ENCODE measurements at regions not wholly inside any gene's neighbourhood (a gene's known extent, or its start where the extent isn't known, plus 50 kb on each side); places are given as distances from the start of the nearest gene placed in this dataset.

- ChIA-PET POLR2A (no interaction called here), CTCF (no interaction called here)
- H3K4me3 ChIP-seq (ENCODE audit: control insufficient read depth in 1 of 2, extremely low read depth in 1 of 2, low read length in 1 of 2), result no peak overlapping the region
- H3K9me3 ChIP-seq, result no peaks in the 10 kb centered on the region
- no peaks in the 10 kb centered on the region for H3K36me3 ChIP-seq (ENCODE audit: control insufficient read depth in 2 of 2, extremely low read depth in 1 of 2, insufficient read depth in 1 of 2, low read length in 1 of 2)
- Mint-ChIP-seq H3K4me1 (no peaks in the 10 kb centered on the region), H3K4me3 (no peak overlapping the region), H3K27ac (no peak overlapping the region), H3K27me3 (peaks cover 8 to 11% of the 10 kb centered on the region in 2 donors), H3K9me3 (no peaks in the 10 kb centered on the region), H3K36me3 (no peaks in the 10 kb centered on the region)
- 86% methylated on average over 6 of the region's 7 CpGs for WGBS (ENCODE audit: insufficient coverage)
- DNase-seq (no peak), ATAC-seq (replicated peaks in 1 of 4) (no peak)
- H3K27me3 ChIP-seq (replicated peaks in 1 of 2; ENCODE audit: control insufficient read depth in 2 of 2, extremely low read depth in 1 of 2, insufficient read depth in 2 of 2, low read length in 1 of 2), result peaks cover 0 to 16% of the 10 kb centered on the region in 2 experiments
- no peak overlapping the region for H3K27ac ChIP-seq (ENCODE audit: low read length)
- H3K4me1 ChIP-seq (ENCODE audit: control insufficient read depth in 1 of 2, extremely low read depth in 1 of 2, insufficient read depth in 2 of 2, low read length in 2 of 2), result no peaks in the 10 kb centered on the region
Observed at GRCh38 chr11:116175707-116176106, 597.1 kb downstream of the BUD13 start.

GRCh38 chr11:116173941-116174911 lies 598.6 kb downstream of the BUD13 start:
- H3K4me1 ChIP-seq (ENCODE audit: control insufficient read depth in 1 of 2, extremely low read depth in 1 of 2, insufficient read depth in 2 of 2, low read length in 2 of 2), result no peaks in the 10 kb centered on the region
- Mint-ChIP-seq H3K36me3 (no peaks in the 10 kb centered on the region), H3K4me3 (no peak overlapping the region), H3K27me3 (peaks cover 10 to 11% of the 10 kb centered on the region in 2 donors), H3K27ac (no peak overlapping the region), H3K9me3 (no peaks in the 10 kb centered on the region), H3K4me1 (no peaks in the 10 kb centered on the region)
- no peak for DNase-seq
- peaks cover 0 to 18% of the 10 kb centered on the region in 2 experiments for H3K27me3 ChIP-seq (replicated peaks in 1 of 2; ENCODE audit: control insufficient read depth in 2 of 2, extremely low read depth in 1 of 2, insufficient read depth in 2 of 2, low read length in 1 of 2)
- WGBS (ENCODE audit: insufficient coverage), result 36% methylated on average over 14 of the region's 20 CpGs
- no peak for ATAC-seq (replicated peaks in 1 of 4)
- CTCF ChIA-PET, result no interaction called here
- H3K4me3 ChIP-seq (ENCODE audit: control insufficient read depth in 1 of 2, extremely low read depth in 1 of 2, low read length in 1 of 2), result no peak overlapping the region
- H3K9me3 ChIP-seq, result no peaks in the 10 kb centered on the region
- no peak overlapping the region for H3K27ac ChIP-seq (ENCODE audit: low read length)
- H3K36me3 ChIP-seq (ENCODE audit: control insufficient read depth in 2 of 2, extremely low read depth in 1 of 2, insufficient read depth in 1 of 2, low read length in 1 of 2), result no peaks in the 10 kb centered on the region
- POLR2A ChIA-PET, result no interaction called here

GRCh38 chr11:116173506-116173905 lies 599.3 kb downstream of the BUD13 start:
- H3K9me3 Mint-ChIP-seq, result no peaks in the 10 kb centered on the region
- CTCF ChIA-PET, result no interaction called here

GRCh38 chr11:116172851-116173250 lies 599.9 kb downstream of the BUD13 start:
- Mint-ChIP-seq H3K4me1 (no peaks in the 10 kb centered on the region), H3K27me3 (peaks cover 10 to 15% of the 10 kb centered on the region in 2 donors), H3K27ac (no peak overlapping the region), H3K36me3 (no peaks in the 10 kb centered on the region), H3K9me3 (no peaks in the 10 kb centered on the region), H3K4me3 (no peak overlapping the region)
- no peak overlapping the region for H3K4me3 ChIP-seq (ENCODE audit: control insufficient read depth in 1 of 2, extremely low read depth in 1 of 2, low read length in 1 of 2)
- WGBS (ENCODE audit: insufficient coverage), result 27% methylated on average over 2 of the region's 2 CpGs
- ChIA-PET CTCF (no interaction called here), POLR2A (no interaction called here)
- no peak overlapping the region for H3K27ac ChIP-seq (ENCODE audit: low read length)
- peaks cover 0 to 22% of the 10 kb centered on the region in 2 experiments for H3K27me3 ChIP-seq (replicated peaks in 1 of 2; ENCODE audit: control insufficient read depth in 2 of 2, extremely low read depth in 1 of 2, insufficient read depth in 2 of 2, low read length in 1 of 2)
- DNase-seq, result no peak
- H3K4me1 ChIP-seq (ENCODE audit: control insufficient read depth in 1 of 2, extremely low read depth in 1 of 2, insufficient read depth in 2 of 2, low read length in 2 of 2), result no peaks in the 10 kb centered on the region
- no peak for ATAC-seq (replicated peaks in 1 of 4)
- H3K36me3 ChIP-seq (ENCODE audit: control insufficient read depth in 2 of 2, extremely low read depth in 1 of 2, insufficient read depth in 1 of 2, low read length in 1 of 2), result no peaks in the 10 kb centered on the region
- no peaks in the 10 kb centered on the region for H3K9me3 ChIP-seq

More at GRCh38 chr11:116173506-116173905, 599.3 kb downstream of the BUD13 start:
- Histone ChIP-seq H3K9me3 (no peaks in the 10 kb centered on the region), H3K4me3 (ENCODE audit: control insufficient read depth in 1 of 2, extremely low read depth in 1 of 2, low read length in 1 of 2) (no peak overlapping the region), H3K36me3 (ENCODE audit: control insufficient read depth in 2 of 2, extremely low read depth in 1 of 2, insufficient read depth in 1 of 2, low read length in 1 of 2) (no peaks in the 10 kb centered on the region), H3K27me3 (replicated peaks in 1 of 2; ENCODE audit: control insufficient read depth in 2 of 2, extremely low read depth in 1 of 2, insufficient read depth in 2 of 2, low read length in 1 of 2) (peaks cover 0 to 18% of the 10 kb centered on the region in 2 experiments), H3K4me1 (ENCODE audit: control insufficient read depth in 1 of 2, extremely low read depth in 1 of 2, insufficient read depth in 2 of 2, low read length in 2 of 2) (no peaks in the 10 kb centered on the region), H3K27ac (ENCODE audit: low read length) (no peak overlapping the region)
- no peak overlapping the region for H3K4me3 Mint-ChIP-seq
- H3K27me3 Mint-ChIP-seq, result peaks cover 10 to 15% of the 10 kb centered on the region in 2 donors
- no peaks in the 10 kb centered on the region for H3K4me1 Mint-ChIP-seq
- ATAC-seq (replicated peaks in 1 of 4), result no peak
- H3K27ac Mint-ChIP-seq, result no peak overlapping the region
- no peaks in the 10 kb centered on the region for H3K36me3 Mint-ChIP-seq
- POLR2A ChIA-PET, result no interaction called here
- WGBS (ENCODE audit: insufficient coverage), result 86% methylated on average over 3 of the region's 4 CpGs
- no peak for DNase-seq

- H3K27ac ChIP-seq (ENCODE audit: low read length), result no peak overlapping the region
- peaks cover 0 to 26% of the 10 kb centered on the region in 2 experiments for H3K27me3 ChIP-seq (replicated peaks in 1 of 2; ENCODE audit: control insufficient read depth in 2 of 2, extremely low read depth in 1 of 2, insufficient read depth in 2 of 2, low read length in 1 of 2)
- no peak overlapping the region for H3K4me3 ChIP-seq (ENCODE audit: control insufficient read depth in 1 of 2, extremely low read depth in 1 of 2, low read length in 1 of 2)
- ChIA-PET CTCF (no interaction called here), POLR2A (no interaction called here)
- H3K36me3 Mint-ChIP-seq, result no peaks in the 10 kb centered on the region
- H3K36me3 ChIP-seq (ENCODE audit: control insufficient read depth in 2 of 2, extremely low read depth in 1 of 2, insufficient read depth in 1 of 2, low read length in 1 of 2), result no peaks in the 10 kb centered on the region
- no peaks in the 10 kb centered on the region for H3K9me3 Mint-ChIP-seq
- WGBS (ENCODE audit: insufficient coverage), result 63% methylated on average over 3 of the region's 3 CpGs
- H3K27me3 Mint-ChIP-seq, result peaks cover 9 to 15% of the 10 kb centered on the region in 2 donors
- H3K27ac Mint-ChIP-seq, result no peak overlapping the region
- ATAC-seq (replicated peaks in 1 of 4) (no peak), DNase-seq (peak in 1 of 35 experiments; percentile 5)
- no peaks in the 10 kb centered on the region for H3K9me3 ChIP-seq
- H3K4me1 Mint-ChIP-seq, result no peaks in the 10 kb centered on the region
- no peaks in the 10 kb centered on the region for H3K4me1 ChIP-seq (ENCODE audit: control insufficient read depth in 1 of 2, extremely low read depth in 1 of 2, insufficient read depth in 2 of 2, low read length in 2 of 2)
- H3K4me3 Mint-ChIP-seq, result no peak overlapping the region
Observed at GRCh38 chr11:116172156-116172555, 600.6 kb downstream of the BUD13 start.

GRCh38 chr11:116171271-116172140 lies 601.3 kb downstream of the BUD13 start:
- ATAC-seq (replicated peaks in 1 of 4), result no peak
- no peak overlapping the region for H3K4me3 Mint-ChIP-seq
- Histone ChIP-seq H3K4me3 (ENCODE audit: control insufficient read depth in 1 of 2, extremely low read depth in 1 of 2, low read length in 1 of 2) (no peak overlapping the region), H3K4me1 (ENCODE audit: control insufficient read depth in 1 of 2, extremely low read depth in 1 of 2, insufficient read depth in 2 of 2, low read length in 2 of 2) (no peaks in the 10 kb centered on the region), H3K27ac (ENCODE audit: low read length) (no peak overlapping the region), H3K27me3 (replicated peaks in 1 of 2; ENCODE audit: control insufficient read depth in 2 of 2, extremely low read depth in 1 of 2, insufficient read depth in 2 of 2, low read length in 1 of 2) (peaks cover 0 to 26% of the 10 kb centered on the region in 2 experiments), H3K9me3 (no peaks in the 10 kb centered on the region), H3K36me3 (ENCODE audit: control insufficient read depth in 2 of 2, extremely low read depth in 1 of 2, insufficient read depth in 1 of 2, low read length in 1 of 2) (no peaks in the 10 kb centered on the region)
- ChIA-PET CTCF (no interaction called here), POLR2A (no interaction called here)
- no peaks in the 10 kb centered on the region for H3K9me3 Mint-ChIP-seq
- 83% methylated on average over 7 of the region's 10 CpGs for WGBS (ENCODE audit: insufficient coverage)
- H3K27ac Mint-ChIP-seq, result no peak overlapping the region
- H3K27me3 Mint-ChIP-seq, result peaks cover 9 to 15% of the 10 kb centered on the region in 2 donors
- DNase-seq, result peak in 1 of 35 experiments; percentile 18
- no peaks in the 10 kb centered on the region for H3K36me3 Mint-ChIP-seq
- no peaks in the 10 kb centered on the region for H3K4me1 Mint-ChIP-seq
